ENCODE measurements at regions not wholly inside any gene's neighbourhood (a gene's known extent, or its start where the extent isn't known, plus 50 kb on each side); places are given as distances from the start of the nearest gene placed in this dataset.

DNA sequence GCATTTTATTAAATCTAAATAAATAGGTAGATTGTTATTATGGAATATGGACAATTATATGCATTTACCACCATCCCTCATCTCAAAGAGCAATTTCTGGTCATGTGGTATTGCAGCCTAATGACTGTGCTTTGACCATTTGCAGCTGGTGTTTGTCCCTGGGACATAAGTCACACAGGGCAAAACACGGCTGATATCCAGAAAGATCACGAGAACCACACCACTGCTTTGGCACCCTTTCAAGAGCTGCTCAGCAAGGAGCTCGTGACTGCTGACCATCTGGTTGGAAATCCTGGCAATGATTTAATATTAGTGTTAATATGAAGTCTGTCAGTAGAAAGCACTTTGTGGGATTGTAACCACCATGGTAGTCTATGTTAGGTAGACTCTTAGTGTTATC is 545.0 kb downstream of the GBA3 start:
- TF ChIP-seq, protein P1, sequence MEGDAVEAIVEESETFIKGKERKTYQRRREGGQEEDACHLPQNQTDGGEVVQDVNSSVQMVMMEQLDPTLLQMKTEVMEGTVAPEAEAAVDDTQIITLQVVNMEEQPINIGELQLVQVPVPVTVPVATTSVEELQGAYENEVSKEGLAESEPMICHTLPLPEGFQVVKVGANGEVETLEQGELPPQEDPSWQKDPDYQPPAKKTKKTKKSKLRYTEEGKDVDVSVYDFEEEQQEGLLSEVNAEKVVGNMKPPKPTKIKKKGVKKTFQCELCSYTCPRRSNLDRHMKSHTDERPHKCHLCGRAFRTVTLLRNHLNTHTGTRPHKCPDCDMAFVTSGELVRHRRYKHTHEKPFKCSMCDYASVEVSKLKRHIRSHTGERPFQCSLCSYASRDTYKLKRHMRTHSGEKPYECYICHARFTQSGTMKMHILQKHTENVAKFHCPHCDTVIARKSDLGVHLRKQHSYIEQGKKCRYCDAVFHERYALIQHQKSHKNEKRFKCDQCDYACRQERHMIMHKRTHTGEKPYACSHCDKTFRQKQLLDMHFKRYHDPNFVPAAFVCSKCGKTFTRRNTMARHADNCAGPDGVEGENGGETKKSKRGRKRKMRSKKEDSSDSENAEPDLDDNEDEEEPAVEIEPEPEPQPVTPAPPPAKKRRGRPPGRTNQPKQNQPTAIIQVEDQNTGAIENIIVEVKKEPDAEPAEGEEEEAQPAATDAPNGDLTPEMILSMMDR (IDR thresholded peaks at IDR 0.05): no peak
- Histone ChIP-seq H3K4me3 (no peak overlapping the region), H3K27ac (no peak overlapping the region)
- no peak for DNase-seq (ENCODE audit: low spot score)

DNA sequence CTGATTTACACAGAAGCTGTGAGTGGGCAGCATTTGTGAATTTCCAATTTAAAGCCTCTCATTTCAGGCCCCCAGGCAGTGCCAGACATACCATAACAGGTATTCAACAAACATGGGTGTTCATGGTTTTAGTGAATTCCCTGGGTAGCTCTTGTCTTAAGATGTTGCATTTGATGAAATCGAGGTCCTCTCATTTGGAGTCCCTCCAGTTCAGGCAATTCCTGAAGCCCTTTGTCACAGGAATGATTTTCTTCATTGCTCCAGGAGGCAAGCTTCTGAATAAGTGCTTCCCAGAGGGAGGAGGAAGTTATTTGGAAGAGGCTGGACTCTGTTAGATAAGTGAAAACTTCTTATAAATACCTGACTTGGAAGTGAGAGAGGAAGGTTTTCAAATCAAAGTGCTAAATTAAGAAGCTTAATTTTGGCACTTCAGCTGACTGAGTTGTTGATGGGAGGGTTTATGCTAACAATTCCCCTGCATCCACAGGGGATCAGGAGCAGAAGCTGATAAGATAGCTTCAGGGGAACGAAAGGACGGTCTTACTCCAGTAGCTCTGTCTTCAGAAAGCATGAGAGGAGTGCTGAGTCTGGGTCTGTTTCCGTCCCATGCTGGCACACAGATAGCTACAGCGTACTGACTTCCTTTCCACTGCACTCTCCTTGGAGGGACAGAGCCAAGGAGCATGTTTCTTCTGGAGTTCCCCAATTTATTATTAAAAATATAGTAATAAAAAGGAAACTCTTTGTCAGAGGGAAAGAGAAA is 543.1 kb downstream of the GBA3 start:
- H3K4me3 ChIP-seq: no peak overlapping the region
- TF ChIP-seq, protein P1 (IDR thresholded peaks at IDR 0.05): no peak
- DNase-seq (ENCODE audit: low spot score): no peak
- no peak overlapping the region for H3K27ac ChIP-seq

DNA sequence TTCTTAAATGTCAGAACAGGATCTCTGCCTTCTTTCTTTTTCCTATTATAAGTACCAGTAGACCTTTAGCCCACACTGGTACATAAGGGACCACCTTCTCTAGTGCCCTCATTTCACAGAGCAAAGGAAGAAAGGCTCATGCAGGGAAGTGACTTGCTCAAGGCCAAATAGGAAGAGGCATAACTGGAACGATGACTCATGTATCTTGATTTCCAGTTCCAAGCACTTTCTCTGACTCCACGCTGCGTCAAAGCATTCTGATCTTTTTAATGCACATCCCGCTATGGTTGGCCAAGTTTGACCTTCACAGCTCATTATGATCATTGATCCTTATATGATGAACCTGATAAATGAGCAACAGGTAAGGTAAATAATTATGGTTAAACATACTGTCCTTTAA is 542.0 kb downstream of the GBA3 start:
- TF ChIP-seq, protein P1 (IDR thresholded peaks at IDR 0.05): no peak
- no peak for DNase-seq (ENCODE audit: low spot score)

DNA sequence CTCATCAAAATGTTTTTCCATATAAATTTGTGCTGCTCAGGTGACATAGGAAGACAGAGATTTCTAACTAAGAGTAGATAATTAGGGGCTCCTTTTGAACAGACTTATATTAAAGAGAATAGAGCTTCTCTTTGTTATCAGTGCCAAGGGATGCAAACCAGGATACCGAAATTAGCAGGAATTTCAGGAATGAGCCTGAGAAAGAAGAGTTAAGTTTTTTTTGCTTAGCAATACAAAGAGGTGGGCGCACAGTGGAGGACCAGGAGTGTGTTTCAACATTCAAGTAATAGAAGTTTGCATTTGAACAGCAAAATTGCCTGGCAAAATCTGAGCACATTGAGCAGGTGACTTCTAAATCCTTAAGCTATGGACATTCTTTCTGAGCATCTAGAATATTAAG is 541.3 kb downstream of the GBA3 start:
- no peak for DNase-seq (ENCODE audit: low spot score)
- H3K4me3 ChIP-seq: no peak overlapping the region
- TF ChIP-seq, protein P1 (IDR thresholded peaks at IDR 0.05): no peak
- no peak overlapping the region for H3K27ac ChIP-seq

More for the DNA sequence above, 542.0 kb downstream of the GBA3 start:
- Histone ChIP-seq H3K27ac (no peak overlapping the region), H3K4me3 (no peak overlapping the region)

DNA sequence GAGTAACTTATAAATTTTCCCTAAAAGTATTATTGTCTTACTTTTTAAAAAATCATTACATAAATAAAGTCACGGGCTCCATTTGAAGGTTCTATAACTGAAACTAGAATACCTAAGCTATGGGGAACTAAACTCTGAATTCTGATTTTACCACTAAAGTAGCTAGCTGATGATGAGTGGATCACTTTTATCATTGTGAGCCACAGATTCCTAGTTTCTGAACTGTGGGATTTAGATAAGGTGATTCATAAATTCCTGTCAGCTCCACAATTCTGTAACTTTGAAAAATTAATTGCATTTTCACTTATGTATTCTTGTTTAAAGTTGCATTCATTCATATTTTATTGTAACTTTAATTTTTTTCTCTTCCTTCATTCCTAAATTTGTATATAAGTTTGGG is 540.9 kb downstream of the GBA3 start:
- H3K27ac ChIP-seq: no peak overlapping the region
- no peak for DNase-seq (ENCODE audit: low spot score)
- TF ChIP-seq, protein P1 (IDR thresholded peaks at IDR 0.05): no peak
- no peak overlapping the region for H3K4me3 ChIP-seq

DNA sequence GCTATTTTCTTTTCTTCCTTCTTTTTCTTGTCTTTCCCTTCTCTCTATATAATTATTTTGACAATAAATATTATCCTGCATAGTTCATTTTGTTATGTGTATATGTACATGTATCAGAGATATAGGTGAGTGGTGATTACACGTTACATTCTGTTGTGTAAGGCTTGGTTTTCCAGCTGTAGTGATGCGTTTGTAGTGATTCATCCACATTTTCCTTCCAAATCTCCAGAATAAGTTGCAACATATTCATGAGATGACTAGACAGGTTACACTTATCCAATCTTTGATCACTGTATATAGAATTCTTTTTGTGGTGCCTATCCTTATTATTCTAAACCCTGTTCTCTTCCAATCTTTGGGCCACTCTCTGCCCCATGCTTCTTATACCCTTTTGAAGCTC is 540.2 kb downstream of the GBA3 start:
- Histone ChIP-seq H3K4me3 (no peak overlapping the region), H3K27ac (no peak overlapping the region)
- TF ChIP-seq, protein P1 (IDR thresholded peaks at IDR 0.05): no peak
- DNase-seq (ENCODE audit: low spot score): no peak

DNA sequence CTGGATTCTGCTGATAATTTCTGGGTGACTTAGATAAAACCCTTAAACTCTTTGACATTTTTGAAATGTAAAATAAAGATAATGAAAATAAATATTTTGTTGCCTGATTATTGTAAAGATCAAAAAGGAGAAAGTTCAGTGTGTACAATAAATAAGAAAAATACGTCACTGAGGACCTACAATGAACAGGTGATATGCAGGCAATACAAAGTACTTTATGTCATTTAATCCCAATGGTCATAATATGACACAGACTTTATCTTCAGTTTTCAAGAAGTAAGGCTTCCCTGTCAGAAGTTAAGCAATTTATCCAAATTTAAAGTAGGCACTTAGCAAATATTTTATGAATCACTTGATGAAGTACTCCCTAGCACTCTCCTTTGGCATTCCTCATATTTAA is 532.8 kb downstream of the GBA3 start:
- Histone ChIP-seq H3K27ac (no peak overlapping the region), H3K4me3 (no peak overlapping the region)
- TF ChIP-seq, protein P1 (IDR thresholded peaks at IDR 0.05): no peak
- no peak for DNase-seq (ENCODE audit: low spot score)

Data from coronary artery (tissue), 2 donors.